HG03139 (cell line): ENCODE measurements at regions not wholly inside any gene's neighbourhood (a gene's known extent, or its start where the extent isn't known, plus 50 kb on each side); places are given as distances from the start of the nearest gene placed in this dataset.

ENCODE experiments used
- ATAC-seq: cut with Tn5 transposase; IDR thresholded peaks from one replicate; pipeline ENCODE4 v1.9.1; 2021; ENCODE audit not compliant: unreplicated experiment

DNA sequence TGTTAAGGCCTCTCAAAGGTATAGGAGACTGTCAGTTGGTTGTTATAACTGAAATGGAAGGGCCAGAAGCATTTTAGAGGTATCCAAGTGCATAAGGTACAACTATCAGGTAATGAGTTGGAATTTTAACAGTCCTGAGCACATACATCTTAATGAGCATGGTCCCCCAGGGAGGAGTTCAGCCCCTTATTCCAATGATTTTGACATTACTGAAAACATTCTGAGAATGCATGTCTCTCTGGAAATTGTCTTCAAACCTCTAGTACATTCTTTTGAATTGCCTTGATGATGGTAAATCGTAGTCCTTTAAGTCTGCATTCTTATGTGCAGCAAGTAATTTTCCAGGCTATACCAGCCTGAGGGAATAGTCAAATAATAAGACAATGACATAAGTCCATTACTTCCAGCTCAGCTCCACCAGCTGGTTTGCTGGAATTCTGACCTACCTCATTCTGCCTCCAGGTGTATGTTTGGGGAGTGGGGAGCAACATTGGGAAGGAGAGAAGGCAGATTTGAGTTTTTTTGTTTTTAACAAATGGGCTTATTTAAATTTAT, 239.2 kb downstream of the MSRB3 start:
- no peak for ATAC-seq

DNA sequence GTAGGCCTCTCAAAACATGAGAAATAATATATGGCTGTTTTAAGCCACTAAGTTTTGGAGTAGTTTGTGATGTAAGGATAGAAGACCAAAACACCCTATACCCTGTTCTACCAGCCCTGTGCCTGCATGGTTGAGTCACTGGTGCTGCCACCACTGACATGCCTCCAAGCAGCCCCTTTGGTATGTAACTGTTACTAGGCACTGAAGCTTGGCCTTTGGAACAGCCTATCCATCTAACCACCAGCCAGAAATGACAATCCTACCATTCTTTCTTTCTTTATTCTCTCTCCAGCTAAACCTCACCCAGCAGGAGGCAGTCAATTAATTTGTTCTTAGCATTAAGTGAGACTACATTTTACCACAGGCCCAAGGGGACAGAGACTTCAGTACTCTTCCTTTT, 240.3 kb downstream of the MSRB3 start:
- no peak for ATAC-seq

- ATAC-seq, result no peak
Measured at GRCh38 chr12:65520658-65521057, 242.2 kb downstream of the MSRB3 start.

GRCh38 chr12:65522956-65523860, 244.7 kb downstream of the MSRB3 start:
- no peak for ATAC-seq

GRCh38 chr12:65524666-65525065, 246.2 kb downstream of the MSRB3 start:
- ATAC-seq, result no peak

DNA sequence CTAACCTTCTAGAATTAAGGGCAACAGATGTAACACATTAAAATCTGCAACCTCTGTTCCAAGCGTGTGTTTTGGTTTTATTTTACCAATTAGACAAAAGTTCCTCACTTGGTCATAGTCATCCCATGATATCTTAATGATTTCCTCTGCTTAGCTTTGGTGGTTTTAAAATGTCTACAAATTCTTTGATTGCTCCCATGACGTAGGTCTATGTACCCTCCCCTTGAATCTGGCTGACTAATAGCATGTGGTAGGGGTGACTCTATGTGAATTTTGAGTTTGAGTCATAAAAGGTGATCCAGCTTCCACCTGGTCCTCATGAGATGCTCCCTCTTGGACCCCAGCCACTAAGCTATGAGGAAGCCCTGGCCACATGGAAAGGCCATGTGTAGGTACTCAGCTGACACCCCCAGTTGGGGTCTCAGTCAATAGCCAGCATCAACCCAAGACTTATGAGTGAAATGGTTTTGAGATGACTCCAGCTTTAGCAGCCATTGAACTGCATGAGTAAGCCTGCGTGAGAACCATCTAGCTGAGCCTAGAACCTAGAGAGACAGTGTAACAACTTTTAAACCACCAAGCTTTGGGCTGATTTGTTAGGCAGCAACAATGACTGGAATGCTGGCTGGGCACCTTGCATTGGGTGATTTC, 247.1 kb downstream of the MSRB3 start:
- no peak for ATAC-seq

DNA sequence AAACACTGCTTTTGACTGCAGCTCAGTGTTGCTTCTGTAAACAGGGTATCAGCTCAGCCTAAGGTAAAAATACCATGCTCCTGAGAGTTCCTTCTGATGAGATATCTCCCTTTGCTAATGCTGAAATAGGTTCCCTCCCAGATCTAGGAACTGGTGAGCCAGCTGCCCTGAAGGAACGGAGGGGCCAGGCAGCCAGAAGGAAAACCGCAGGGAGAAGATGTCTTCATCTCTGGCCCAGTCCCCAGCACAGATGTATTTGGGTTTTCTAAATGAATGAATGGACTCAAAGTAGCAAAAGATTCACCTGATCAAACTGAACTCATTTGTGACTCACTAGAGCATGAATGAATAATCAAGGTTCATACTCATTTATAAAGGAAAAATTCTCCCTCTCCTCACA, 247.8 kb downstream of the MSRB3 start:
- no peak for ATAC-seq

- no peak for ATAC-seq
Measured at GRCh38 chr12:65528127-65528526, 249.6 kb downstream of the MSRB3 start.

- ATAC-seq, result no peak
Measured at GRCh38 chr12:65529106-65529505, 250.6 kb downstream of the MSRB3 start.

DNA sequence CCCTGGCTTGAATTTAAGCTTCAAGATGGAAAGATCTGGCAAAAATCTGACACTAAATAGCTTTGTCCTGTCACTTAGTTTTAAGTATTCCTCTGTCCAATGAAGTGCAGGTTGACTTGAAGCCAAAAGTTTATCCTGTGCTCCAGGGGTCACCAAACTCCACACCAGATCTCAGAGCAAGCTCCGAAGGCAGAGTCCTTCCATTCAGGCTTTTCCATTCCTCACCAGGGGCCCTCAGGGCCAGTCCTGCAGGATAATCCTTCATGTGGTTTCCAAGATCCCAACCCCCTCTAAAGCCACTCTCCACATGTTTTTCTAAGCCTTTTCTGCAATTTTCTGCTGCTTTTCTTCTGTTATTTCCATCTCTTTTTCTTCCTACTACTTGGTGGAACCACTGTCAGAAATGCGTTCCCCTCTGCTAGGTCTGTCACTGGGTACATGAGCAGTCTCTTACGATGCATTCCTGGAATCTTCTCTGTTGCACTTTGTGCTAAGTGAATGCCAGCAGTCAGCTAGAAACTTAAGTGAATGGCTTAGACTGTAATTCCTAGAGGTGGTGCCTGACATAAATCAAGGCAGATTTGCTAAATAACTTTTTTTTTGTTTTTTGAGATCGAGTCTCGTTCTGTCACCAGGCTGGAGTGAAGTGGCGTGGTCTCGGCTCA, 251.4 kb downstream of the MSRB3 start:
- ATAC-seq, result no peak

GRCh38 chr12:65532162-65532561, 253.7 kb downstream of the MSRB3 start:
- no peak for ATAC-seq

DNA sequence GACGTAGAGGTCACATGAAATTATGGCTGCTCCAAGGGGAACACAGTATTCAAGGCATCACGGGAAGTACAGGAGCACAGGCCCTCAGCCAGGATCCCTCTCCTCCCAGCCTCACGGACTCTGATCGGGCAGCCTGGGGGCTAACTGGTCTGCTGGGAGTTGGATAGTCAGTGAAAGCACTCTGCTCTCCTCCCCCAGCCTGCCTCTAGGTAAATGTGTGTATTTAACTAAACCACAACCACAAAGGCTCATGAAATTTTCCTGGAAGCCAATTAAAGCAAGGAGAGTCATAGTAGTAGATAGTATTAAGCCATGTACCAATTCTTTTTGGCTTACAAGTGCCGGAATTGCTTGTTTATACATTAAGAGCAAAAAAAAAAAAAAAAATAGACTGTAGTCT, 254.3 kb downstream of the MSRB3 start:
- ATAC-seq, result no peak

- ATAC-seq, result no peak
Measured at GRCh38 chr12:65533177-65533883, 254.8 kb downstream of the MSRB3 start.

DNA sequence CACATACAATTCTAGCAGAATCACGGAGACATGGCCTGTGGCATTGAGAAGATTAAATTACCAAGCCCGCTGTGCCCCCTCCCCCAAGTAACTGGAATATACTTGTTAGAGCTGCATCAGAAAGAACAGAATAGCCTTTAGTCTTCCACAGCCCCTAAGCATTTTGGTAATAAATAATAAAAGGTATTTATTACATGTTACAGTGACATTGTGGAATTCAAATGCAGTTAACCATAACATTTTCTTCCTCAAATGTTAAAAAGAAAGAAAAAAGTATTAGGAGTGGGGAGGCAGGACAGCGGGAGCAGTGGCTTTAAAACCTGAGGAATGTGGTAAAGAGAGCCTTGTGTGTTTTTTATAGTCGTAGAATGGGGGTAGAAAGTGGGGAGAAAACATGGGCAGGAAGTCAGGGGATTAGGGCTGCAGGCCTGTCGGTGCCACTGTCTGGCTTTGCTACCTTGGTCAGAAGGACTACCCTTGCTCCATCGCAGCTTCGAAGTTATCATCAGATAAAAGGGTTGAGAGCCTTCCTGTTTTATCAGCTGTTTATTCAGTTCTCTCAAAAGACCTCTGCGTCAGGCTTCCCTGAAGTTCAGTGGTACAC, 255.9 kb downstream of the MSRB3 start:
- ATAC-seq, result no peak

DNA sequence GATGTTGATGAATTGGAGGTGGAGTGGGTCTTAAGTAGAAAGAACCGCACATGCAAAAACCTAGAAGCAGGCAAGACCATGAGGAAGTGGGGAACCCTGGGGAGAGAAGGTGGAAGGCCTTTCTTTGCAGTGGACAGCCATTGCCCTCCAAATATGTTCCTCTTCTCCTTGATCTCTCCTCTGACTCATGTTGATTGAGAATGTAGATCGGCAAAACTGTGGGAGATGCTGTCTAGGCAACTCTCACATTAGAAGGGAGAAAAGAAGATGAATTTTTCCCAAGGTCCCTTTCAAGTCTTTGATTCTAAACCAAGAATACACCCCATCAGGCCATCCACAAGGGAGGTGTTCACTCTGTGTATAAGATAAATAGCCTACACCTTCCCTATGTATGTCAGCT, 257.5 kb downstream of the MSRB3 start:
- no peak for ATAC-seq

DNA sequence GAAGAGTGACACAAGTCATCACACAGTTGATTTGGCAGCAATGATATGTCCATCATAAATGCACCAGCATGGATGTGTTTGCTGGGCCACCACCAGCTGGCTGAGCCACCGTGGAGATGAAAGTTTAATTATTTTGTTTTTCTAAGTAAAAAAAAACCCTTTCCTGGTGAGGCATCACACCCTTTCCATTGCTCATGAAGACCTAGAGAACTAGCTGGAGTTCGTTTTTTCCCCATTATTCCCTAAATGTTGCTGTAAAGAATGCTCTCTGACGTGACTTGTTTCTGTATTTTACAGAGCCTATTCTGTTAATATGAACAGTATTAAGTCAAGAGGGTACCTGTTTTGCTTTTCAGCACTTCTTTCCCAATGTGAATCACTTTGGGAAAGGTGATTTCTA, 257.9 kb downstream of the MSRB3 start:
- no peak for ATAC-seq

GRCh38 chr12:65536876-65537681, 258.6 kb downstream of the MSRB3 start:
- ATAC-seq, result no peak

DNA sequence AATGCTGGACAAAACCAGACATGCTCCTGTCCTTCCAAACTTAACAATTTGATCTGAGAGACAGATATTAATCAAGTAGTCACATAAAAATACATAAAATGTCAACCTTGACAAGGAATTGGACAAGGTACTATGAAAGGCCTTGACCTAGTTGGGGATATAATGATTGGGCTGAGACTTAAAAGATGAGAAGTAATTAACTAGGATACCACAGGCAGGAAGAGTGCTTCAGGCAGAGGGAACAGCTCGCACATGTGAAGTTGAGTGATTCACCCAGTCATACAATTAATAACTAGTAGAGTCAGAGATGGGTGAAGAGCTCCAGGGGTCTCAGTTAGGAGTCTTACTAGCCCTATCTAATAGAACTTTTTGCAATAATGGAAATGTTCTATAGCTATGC, 259.5 kb downstream of the MSRB3 start:
- ATAC-seq, result no peak

- ATAC-seq, result no peak
Measured at GRCh38 chr12:65539023-65539422, 260.5 kb downstream of the MSRB3 start.

DNA sequence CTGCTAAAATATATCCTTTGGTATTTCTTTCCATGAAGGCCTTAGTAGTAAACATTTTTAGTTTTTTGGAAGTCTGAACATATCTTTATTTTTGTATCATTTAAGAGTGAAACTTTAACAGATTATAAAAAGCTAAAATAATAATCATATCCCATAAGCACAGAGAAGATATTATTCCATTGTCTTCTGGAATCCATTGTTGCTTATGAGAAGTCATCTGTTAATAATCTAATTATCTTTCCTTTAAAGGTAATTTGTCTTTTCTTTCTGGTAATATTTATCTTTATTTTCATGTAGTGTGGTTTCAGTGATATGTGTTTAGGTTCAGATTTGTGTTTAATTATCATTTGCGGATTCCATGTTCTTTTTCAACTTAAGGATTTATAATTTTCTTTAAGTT, 261.7 kb downstream of the MSRB3 start:
- ATAC-seq, result no peak
